GM12878 (cell line): ENCODE measurements at regions not wholly inside any gene's neighbourhood (a gene's known extent, or its start where the extent isn't known, plus 50 kb on each side); places are given as distances from the start of the nearest gene placed in this dataset.

Source experiments
- ATAC-seq: fragments of 200-7000 bp; cut with Tn5 transposase; 3 replicates; pipeline ENCODE4 v1.9.1; 2020; ENCODE audit warnings: mild to moderate bottlenecking, moderate library complexity
- BruUV-seq: library from RNA; stranded (reverse); fragments of 400-500 nt; replicated peaks from 2 replicates; lab custom pipeline; 2021; lab: Mats Ljungman, UMichigan
- CTCF ChIA-PET: fragments of 300-600 bp; sonication (Branson Sonifier 250); formaldehyde crosslinking; extraction: SDS; loops from one replicate; lab custom pipeline; 2021; ENCODE audit warnings: inconsistent platforms; lab: Yijun Ruan, JAX
- POLR2A ChIA-PET: fragments of 350-600 bp; formaldehyde crosslinking; extraction: SDS; loops from one replicate; lab custom pipeline; 2021; ENCODE audit warnings: inconsistent platforms; lab: Charles Lee
- RAD21 ChIA-PET: fragments of 300-600 bp; sonication (Branson Sonifier 250); formaldehyde crosslinking; loops from one replicate; lab custom pipeline; 2023; ENCODE audit warnings: antibody characterized with exemption; ENCODE audit not compliant: unreplicated experiment; lab: Charles Lee
- SMC1A ChIA-PET: fragments of 300-600 bp; sonication (Branson Sonifier 250); formaldehyde crosslinking; loops from one replicate; lab custom pipeline; 2023; ENCODE audit not compliant: unreplicated experiment, uncharacterized antibody; lab: Charles Lee
- DNase-seq: peaks from one replicate; pipeline ENCODE4 v3.0.0-alpha.2; 2011; ENCODE audit warnings: low read depth, low spot score
- FAIRE-seq: peaks from 3 replicates; lab custom pipeline; 2011; peaks lifted over from hg19 to GRCh38; lab: Jason Lieb, UNC
- H2AFZ ChIP-seq: 2 replicates; pipeline ENCODE4 v1.6.0; 2011; ENCODE audit warnings: low read depth, low read length, control low read depth; ENCODE audit not compliant: control insufficient read depth
- H3K27ac ChIP-seq: 2 replicates; pipeline ENCODE4 v1.5.1; 2011; ENCODE audit warnings: control low read depth; ENCODE audit not compliant: control insufficient read depth, insufficient read depth
- H3K27me3 ChIP-seq, 2 experiments: replicated peaks in 1 of 2; 2 replicates each; pipeline versions ENCODE4 v1.6.0 to v1.6.1; 2011; ENCODE audit warnings: low read length in 1 of 2; ENCODE audit not compliant: control insufficient read depth in 2 of 2, insufficient read depth in 2 of 2
- H3K36me3 ChIP-seq, 2 experiments: 2 replicates each; pipeline ENCODE4 v1.5.1; 2011; ENCODE audit warnings: low read length in 1 of 2; ENCODE audit not compliant: control insufficient read depth in 2 of 2, insufficient read depth in 2 of 2
- H3K4me1 ChIP-seq: 2 replicates; pipeline ENCODE4 v1.6.1; 2011; ENCODE audit warnings: mild to moderate bottlenecking, low read length, moderate library complexity, mixed read lengths; ENCODE audit not compliant: control insufficient read depth, insufficient read depth
- H3K4me2 ChIP-seq: 2 replicates; pipeline ENCODE4 v1.6.0; 2011; ENCODE audit warnings: control low read depth; ENCODE audit not compliant: control insufficient read depth, insufficient read depth
- H3K4me3 ChIP-seq: fragments of 200-600 bp; sonication (generic); 2 replicates; pipeline ENCODE4 v1.5.1; 2016
- H3K79me2 ChIP-seq: 2 replicates; pipeline ENCODE4 v1.6.0; 2011; ENCODE audit warnings: low read length; ENCODE audit not compliant: control insufficient read depth, insufficient read depth
- H3K9ac ChIP-seq: 2 replicates; pipeline ENCODE4 v1.8.0; 2011; ENCODE audit warnings: low read length, control low read depth, mixed read lengths; ENCODE audit not compliant: control insufficient read depth, insufficient read depth
- H3K9me3 ChIP-seq: replicated peaks from 3 replicates; pipeline ENCODE4 v1.5.1; 2011; ENCODE audit warnings: mild to moderate bottlenecking, low read length; ENCODE audit not compliant: control insufficient read depth, insufficient read depth
- H4K20me1 ChIP-seq: 2 replicates; pipeline ENCODE4 v1.6.0; 2011; ENCODE audit not compliant: control insufficient read depth, insufficient read depth
- ATF7 ChIP-seq: fragments of 450-650 bp; IDR thresholded peaks from 2 replicates; pipeline ENCODE4 v1.6.1; 2016; ENCODE audit warnings: low read depth, mild to moderate bottlenecking
- BHLHE40 ChIP-seq, 2 experiments: fragments of 450-650 bp in 1 of 2; IDR thresholded peaks; 2 replicates each; pipeline ENCODE4 v1.6.1; 2011 to 2017; ENCODE audit warnings: low read depth in 2 of 2, borderline replicate concordance in 1 of 2, improper control_type of control experiment in 1 of 2, low read length in 1 of 2, mild to moderate bottlenecking in 1 of 2
- CHD1 ChIP-seq: IDR thresholded peaks from 2 replicates; pipeline ENCODE4 v1.6.1; 2012; ENCODE audit warnings: low read depth, low read length, improper control_type of control experiment
- CREM ChIP-seq: IDR thresholded peaks from 2 replicates; pipeline ENCODE4 v1.6.1; 2014; ENCODE audit warnings: antibody characterized with exemption, low read depth
- EGR1 ChIP-seq, 2 experiments: IDR thresholded peaks; 1 replicate in 1 of 2; 2 replicates in 1 of 2; pipeline ENCODE4 v1.6.1; 2011 to 2012; ENCODE audit warnings: low read depth in 2 of 2, low read length in 2 of 2, borderline replicate concordance in 1 of 2, mild to moderate bottlenecking in 1 of 2, moderate library complexity in 1 of 2
- GATAD2B ChIP-seq: fragments of 450-650 bp; conservative IDR thresholded peaks from 2 replicates; pipeline ENCODE4 v1.6.1; 2017; ENCODE audit warnings: low read depth, mild to moderate bottlenecking, moderate library complexity
- PAX8 ChIP-seq: fragments of 450-650 bp; IDR thresholded peaks from 2 replicates; pipeline ENCODE4 v1.6.1; 2017; ENCODE audit warnings: mild to moderate bottlenecking, moderate library complexity
- RAD21 ChIP-seq: IDR thresholded peaks from 2 replicates; pipeline ENCODE4 v1.6.1; 2011; ENCODE audit warnings: mild to moderate bottlenecking, low read depth, low read length, moderate library complexity; ENCODE audit not compliant: insufficient read depth
- SIN3A ChIP-seq: IDR thresholded peaks from 2 replicates; pipeline ENCODE4 v1.6.1; 2012; ENCODE audit warnings: low read depth, low read length, improper control_type of control experiment
- ZZZ3 ChIP-seq: IDR thresholded peaks from 2 replicates; pipeline ENCODE4 v1.6.1; 2011; ENCODE audit warnings: low read depth; ENCODE audit not compliant: control insufficient read depth, insufficient read length
- WGBS: methylation state at CpG from one replicate; pipeline ENCODE4 v1.1.6; 2016; ENCODE audit warnings: low lambda C conversion rate; ENCODE audit not compliant: insufficient replicate concordance, insufficient coverage; ENCODE audit errors: missing lambda C conversion rate; 5-methylcytosine and 5-hydroxymethylcytosine counted together
- in situ Hi-C: fragments of 300-500 bp; cut with MboI; formaldehyde crosslinking; loops from 9 replicates; pipeline ENCODE4 v1.14.3; 2018; ENCODE audit warnings: mixed read lengths
- intact Hi-C: fragments of 100-400 bp; cut with micrococcal nuclease; formaldehyde crosslinking; loops from one replicate; pipeline ENCODE4 v1.14.2; 2022; ENCODE audit not compliant: unreplicated experiment
- TF ChIP-seq, protein P1 (sequence below): fragments of 450-650 bp; IDR thresholded peaks from 2 replicates; pipeline ENCODE4 v1.6.1; 2016; ENCODE audit warnings: mild to moderate bottlenecking, moderate library complexity, borderline replicate concordance

- BruUV-seq = no TSS peak
- H3K4me2 ChIP-seq = no peak overlapping the region
- SMC1A ChIA-PET = no interaction called here
- WGBS = 0% methylated on average over 2 of the region's 2 CpGs
- no peaks in the 10 kb centered on the region for H4K20me1 ChIP-seq
- ATAC-seq (no peak), FAIRE-seq (no peak), DNase-seq (no peak)
- H3K9ac ChIP-seq = no peak overlapping the region
- RAD21 ChIA-PET = no interaction called here
- intact Hi-C loops = no loop called here
- CTCF ChIA-PET = interaction anchor here (1.1 kb wide), 1 partner anchor 28 kb away, joined by 4 read pairs; no protein-coding TSS in a partner anchor
- POLR2A ChIA-PET = no interaction called here
- H3K4me3 ChIP-seq = no peak overlapping the region
- no peaks in the 10 kb centered on the region for H3K4me1 ChIP-seq
- TF ChIP-seq ATF7 (no peak), ZZZ3 (no peak), SIN3A (no peak), EGR1 (IDR thresholded peaks at IDR 0.05; ENCODE audit: borderline replicate concordance in 1 of 2, low read depth in 2 of 2, low read length in 2 of 2) (no peak), BHLHE40 (IDR thresholded peaks at IDR 0.05; ENCODE audit: borderline replicate concordance in 1 of 2, low read depth in 2 of 2, low read length in 1 of 2) (no peak), CREM (no peak), CHD1 (no peak), GATAD2B (no peak), PAX8 (no peak), RAD21 (no peak)
- TF ChIP-seq, protein P1, sequence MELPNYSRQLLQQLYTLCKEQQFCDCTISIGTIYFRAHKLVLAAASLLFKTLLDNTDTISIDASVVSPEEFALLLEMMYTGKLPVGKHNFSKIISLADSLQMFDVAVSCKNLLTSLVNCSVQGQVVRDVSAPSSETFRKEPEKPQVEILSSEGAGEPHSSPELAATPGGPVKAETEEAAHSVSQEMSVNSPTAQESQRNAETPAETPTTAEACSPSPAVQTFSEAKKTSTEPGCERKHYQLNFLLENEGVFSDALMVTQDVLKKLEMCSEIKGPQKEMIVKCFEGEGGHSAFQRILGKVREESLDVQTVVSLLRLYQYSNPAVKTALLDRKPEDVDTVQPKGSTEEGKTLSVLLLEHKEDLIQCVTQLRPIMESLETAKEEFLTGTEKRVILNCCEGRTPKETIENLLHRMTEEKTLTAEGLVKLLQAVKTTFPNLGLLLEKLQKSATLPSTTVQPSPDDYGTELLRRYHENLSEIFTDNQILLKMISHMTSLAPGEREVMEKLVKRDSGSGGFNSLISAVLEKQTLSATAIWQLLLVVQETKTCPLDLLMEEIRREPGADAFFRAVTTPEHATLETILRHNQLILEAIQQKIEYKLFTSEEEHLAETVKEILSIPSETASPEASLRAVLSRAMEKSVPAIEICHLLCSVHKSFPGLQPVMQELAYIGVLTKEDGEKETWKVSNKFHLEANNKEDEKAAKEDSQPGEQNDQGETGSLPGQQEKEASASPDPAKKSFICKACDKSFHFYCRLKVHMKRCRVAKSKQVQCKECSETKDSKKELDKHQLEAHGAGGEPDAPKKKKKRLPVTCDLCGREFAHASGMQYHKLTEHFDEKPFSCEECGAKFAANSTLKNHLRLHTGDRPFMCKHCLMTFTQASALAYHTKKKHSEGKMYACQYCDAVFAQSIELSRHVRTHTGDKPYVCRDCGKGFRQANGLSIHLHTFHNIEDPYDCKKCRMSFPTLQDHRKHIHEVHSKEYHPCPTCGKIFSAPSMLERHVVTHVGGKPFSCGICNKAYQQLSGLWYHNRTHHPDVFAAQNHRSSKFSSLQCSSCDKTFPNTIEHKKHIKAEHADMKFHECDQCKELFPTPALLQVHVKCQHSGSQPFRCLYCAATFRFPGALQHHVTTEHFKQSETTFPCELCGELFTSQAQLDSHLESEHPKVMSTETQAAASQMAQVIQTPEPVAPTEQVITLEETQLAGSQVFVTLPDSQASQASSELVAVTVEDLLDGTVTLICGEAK = no peak
- no peaks in the 10 kb centered on the region for H3K9me3 ChIP-seq
- H3K36me3 ChIP-seq = no peaks in the 10 kb centered on the region
- H2AFZ ChIP-seq = no peak overlapping the region
- no peaks in the 10 kb centered on the region for H3K79me2 ChIP-seq
- H3K27me3 ChIP-seq = no peaks in the 10 kb centered on the region
- no peak overlapping the region for H3K27ac ChIP-seq
- in situ Hi-C loops = no loop called here
Observed at GRCh38 chr4:165793236-165793635, 79.8 kb upstream of the TLL1 start.
